PFSK-1 (cell line): ENCODE measurements at regions not wholly inside any gene's neighbourhood (a gene's known extent, or its start where the extent isn't known, plus 50 kb on each side); places are given as distances from the start of the nearest gene placed in this dataset.

Experiments used
- POLR2AphosphoS5 ChIP-seq: IDR thresholded peaks from 2 replicates; pipeline ENCODE4 v1.6.1; 2012; ENCODE audit warnings: low read depth, mild to moderate bottlenecking, control low read depth, low read length, moderate library complexity
- REST ChIP-seq, 2 experiments: IDR thresholded peaks; 2 replicates each; pipeline versions ENCODE4 v1.6.1 to v1.8.0; 2011 to 2012; ENCODE audit warnings: low read depth in 2 of 2, low read length in 2 of 2, control low read depth in 1 of 2, inconsistent platforms in 1 of 2, mild to moderate bottlenecking in 1 of 2, moderate library complexity in 1 of 2; ENCODE audit not compliant: insufficient read depth in 1 of 2
- TAF1 ChIP-seq: IDR thresholded peaks from 2 replicates; pipeline ENCODE4 v1.6.1; 2012; ENCODE audit warnings: low read length, control low read depth, borderline replicate concordance; ENCODE audit not compliant: insufficient read depth

GRCh38 chr22:47862394-47862793 lies 1099.9 kb downstream of the TBC1D22A start:
- TF ChIP-seq REST (IDR thresholded peaks at IDR 0.05; ENCODE audit: insufficient read depth in 1 of 2, low read depth in 2 of 2, low read length in 2 of 2) (no peak), POLR2AphosphoS5 (no peak), TAF1 (no peak)
